Left colon (tissue), 2 donors: ENCODE measurements at regions not wholly inside any gene's neighbourhood (a gene's known extent, or its start where the extent isn't known, plus 50 kb on each side); places are given as distances from the start of the nearest gene placed in this dataset.

ENCODE experiments used
- ATAC-seq: fragments of 200-7000 bp; cut with Tn5 transposase; one replicate; pipeline ENCODE4 v1.9.1; 2020; ENCODE audit warnings: mild to moderate bottlenecking, moderate library complexity
- DNase-seq, 2 donors: peaks; one replicate each; pipeline ENCODE4 v3.0.0-alpha.2; 2020
- intact Hi-C, 2 donors: fragments of 100-400 bp; cut with DNase I in 1 of 2; cut with micrococcal nuclease in 1 of 2; formaldehyde crosslinking; loops; one replicate each; pipeline versions ENCODE4 v1.11.2 to v1.14.0; 2022; cut with DNase I, micrococcal nuclease
- donor health status: DM: no; HTN: no; CAD: no.
- donor health status: DM: yes; HTN: yes; CAD: no.

- DNase-seq (no peak), ATAC-seq (no peak)
- intact Hi-C loops: no loop called here
Measured at GRCh38 chr9:91111876-91112275, 249.8 kb downstream of the AUH start.

- no peak for DNase-seq
- ATAC-seq: no peak
- intact Hi-C loops: no loop called here
Measured at GRCh38 chr9:91113016-91113415, 248.7 kb downstream of the AUH start.

- ATAC-seq (no peak), DNase-seq (no peak)
- intact Hi-C loops: no loop called here
Measured at GRCh38 chr9:91114450-91114849, 247.3 kb downstream of the AUH start.

- DNase-seq: no peak
- no peak for ATAC-seq
- intact Hi-C loops: no loop called here
Measured at GRCh38 chr9:91116211-91116610, 245.5 kb downstream of the AUH start.

GRCh38 chr9:91116711-91117110 lies 245.0 kb downstream of the AUH start:
- ATAC-seq (no peak), DNase-seq (no peak)
- intact Hi-C loops: no loop called here

GRCh38 chr9:91117474-91117891 lies 244.2 kb downstream of the AUH start:
- ATAC-seq (peak; percentile 54), DNase-seq (peak in 1 of 2 donors; percentile 23)
- intact Hi-C loops: no loop called here

GRCh38 chr9:91117959-91118703 lies 243.6 kb downstream of the AUH start:
- intact Hi-C loops: no loop called here
- ATAC-seq (peak; percentile 100), DNase-seq (peak; percentile 87 to 88)

- intact Hi-C loops: no loop called here
- no peak for DNase-seq
- no peak for ATAC-seq
Measured at GRCh38 chr9:91118704-91119025, 243.1 kb downstream of the AUH start.

GRCh38 chr9:91119142-91119541 lies 242.6 kb downstream of the AUH start:
- intact Hi-C loops: no loop called here
- no peak for DNase-seq
- no peak for ATAC-seq

- intact Hi-C loops: no loop called here
- DNase-seq: no peak
- ATAC-seq: no peak
Measured at GRCh38 chr9:91119679-91120078, 242.0 kb downstream of the AUH start.

- ATAC-seq: no peak
- intact Hi-C loops: no loop called here
- no peak for DNase-seq
Measured at GRCh38 chr9:91120200-91120599, 241.5 kb downstream of the AUH start.

- intact Hi-C loops: no loop called here
- no peak for ATAC-seq
- DNase-seq: no peak
Measured at GRCh38 chr9:91122755-91123154, 239.0 kb downstream of the AUH start.

GRCh38 chr9:91126761-91127445 lies 234.8 kb downstream of the AUH start:
- intact Hi-C loops: no loop called here
- DNase-seq: no peak
- no peak for ATAC-seq

- no peak for ATAC-seq
- DNase-seq: no peak
- intact Hi-C loops: no loop called here
Measured at GRCh38 chr9:91127653-91128052, 234.1 kb downstream of the AUH start.

- intact Hi-C loops: no loop called here
- DNase-seq (no peak), ATAC-seq (peak; percentile 9)
Measured at GRCh38 chr9:91130796-91131318, 230.9 kb downstream of the AUH start.

- ATAC-seq: peak; percentile 100
- peak; percentile 69 to 81 for DNase-seq
- intact Hi-C loops: no loop called here
Measured at GRCh38 chr9:91131433-91131839, 230.3 kb downstream of the AUH start.

- no peak for ATAC-seq
- intact Hi-C loops: no loop called here
- DNase-seq: no peak
Measured at GRCh38 chr9:91132576-91133073, 229.1 kb downstream of the AUH start.

- no peak for DNase-seq
- intact Hi-C loops: no loop called here
- ATAC-seq: no peak
Measured at GRCh38 chr9:91134608-91135007, 227.1 kb downstream of the AUH start.

GRCh38 chr9:91137391-91137790 lies 224.3 kb downstream of the AUH start:
- DNase-seq (no peak), ATAC-seq (no peak)
- intact Hi-C loops: no loop called here

GRCh38 chr9:91138760-91139159 lies 223.0 kb downstream of the AUH start:
- ATAC-seq: no peak
- no peak for DNase-seq
- intact Hi-C loops: no loop called here
